HG03378 (cell line): ENCODE measurements at regions not wholly inside any gene's neighbourhood (a gene's known extent, or its start where the extent isn't known, plus 50 kb on each side); places are given as distances from the start of the nearest gene placed in this dataset.
"Not testable (repeated sequence)": the region's sequence is repeated elsewhere in the genome, so short reads cannot be mapped to it uniquely, and the experiment has no call there.

Experiments used
- ATAC-seq: cut with Tn5 transposase; IDR thresholded peaks from one replicate; pipeline ENCODE4 v1.9.1; 2021; ENCODE audit warnings: mild to moderate bottlenecking, moderate library complexity; ENCODE audit not compliant: unreplicated experiment

DNA sequence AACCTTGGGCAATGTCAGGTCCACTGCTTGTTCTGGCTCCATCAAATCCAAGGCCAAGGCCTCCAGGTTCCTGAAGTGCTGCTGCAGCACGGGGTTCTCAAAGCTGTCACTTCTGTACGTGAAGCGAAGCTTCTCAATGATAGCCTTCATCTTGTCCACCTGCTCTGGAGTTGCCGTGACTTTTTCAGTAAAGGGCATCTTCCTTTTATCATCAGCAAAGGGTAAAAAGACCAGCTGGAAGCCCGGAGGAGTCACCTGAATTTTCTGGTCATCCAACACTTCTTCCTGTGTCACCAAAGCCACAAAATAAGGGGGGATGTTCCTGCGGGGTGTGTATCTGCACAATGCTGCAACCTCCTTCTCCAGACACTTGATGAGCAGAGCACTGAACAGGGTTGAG is 131.7 kb upstream of the MAMLD1 start:
- ATAC-seq: not testable (repeated sequence)

DNA sequence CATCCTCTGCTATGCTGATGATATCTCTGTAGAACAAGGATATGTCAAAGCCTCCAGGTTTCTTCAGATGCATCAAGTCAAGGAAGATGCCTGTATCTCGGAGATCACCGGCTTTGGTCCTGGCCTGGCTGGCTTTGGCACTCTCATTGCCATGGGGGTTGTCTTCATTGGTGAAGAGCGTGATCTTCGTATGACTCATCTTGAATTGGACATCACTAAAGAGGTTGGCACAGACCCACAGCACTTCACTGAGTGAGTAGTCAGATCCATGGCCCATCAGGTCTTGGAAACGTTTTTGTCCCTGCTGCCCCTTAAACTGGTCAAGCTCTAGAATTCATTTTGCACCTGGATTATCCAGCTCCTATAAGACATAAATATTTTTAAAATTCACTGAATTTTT is 130.9 kb upstream of the MAMLD1 start:
- not testable (repeated sequence) for ATAC-seq

DNA sequence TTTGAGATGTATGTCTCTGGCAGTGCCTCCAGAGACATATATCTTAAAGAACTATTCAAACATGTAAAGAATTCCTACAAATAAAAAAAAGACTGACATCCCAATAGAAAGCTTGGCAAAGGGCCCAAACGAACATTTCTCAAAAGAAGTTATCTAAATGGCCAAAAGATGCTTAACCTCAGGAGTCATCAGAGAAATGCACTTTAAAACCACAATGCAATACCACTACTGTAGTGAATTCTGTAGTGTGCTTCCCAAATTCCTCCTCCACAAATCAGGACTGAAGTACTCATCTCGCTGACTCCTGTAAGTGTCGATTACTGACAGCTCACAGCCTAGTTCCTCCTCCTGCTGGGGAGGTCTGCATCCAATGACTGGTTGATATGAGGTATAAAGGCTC is 129.0 kb upstream of the MAMLD1 start:
- ATAC-seq: no peak

DNA sequence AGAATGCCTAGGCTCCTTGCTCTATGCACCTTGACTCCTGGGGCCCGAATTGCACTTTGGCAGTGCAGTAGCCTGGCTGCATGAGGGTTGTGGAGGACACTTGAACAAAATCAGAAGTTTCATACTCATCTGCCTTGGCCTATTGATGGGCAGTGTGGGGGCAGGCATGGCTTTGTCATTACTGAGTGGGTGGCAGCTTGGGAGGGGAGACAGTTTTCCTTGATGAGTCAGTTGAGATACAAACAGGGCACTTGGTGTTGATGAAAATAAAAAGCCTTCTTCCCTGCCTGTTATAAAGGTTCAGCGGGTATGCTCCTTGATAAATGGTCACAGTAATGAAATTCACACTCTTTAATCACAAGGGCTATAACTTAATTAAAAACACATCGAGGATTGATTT is 126.8 kb upstream of the MAMLD1 start:
- no peak for ATAC-seq

DNA sequence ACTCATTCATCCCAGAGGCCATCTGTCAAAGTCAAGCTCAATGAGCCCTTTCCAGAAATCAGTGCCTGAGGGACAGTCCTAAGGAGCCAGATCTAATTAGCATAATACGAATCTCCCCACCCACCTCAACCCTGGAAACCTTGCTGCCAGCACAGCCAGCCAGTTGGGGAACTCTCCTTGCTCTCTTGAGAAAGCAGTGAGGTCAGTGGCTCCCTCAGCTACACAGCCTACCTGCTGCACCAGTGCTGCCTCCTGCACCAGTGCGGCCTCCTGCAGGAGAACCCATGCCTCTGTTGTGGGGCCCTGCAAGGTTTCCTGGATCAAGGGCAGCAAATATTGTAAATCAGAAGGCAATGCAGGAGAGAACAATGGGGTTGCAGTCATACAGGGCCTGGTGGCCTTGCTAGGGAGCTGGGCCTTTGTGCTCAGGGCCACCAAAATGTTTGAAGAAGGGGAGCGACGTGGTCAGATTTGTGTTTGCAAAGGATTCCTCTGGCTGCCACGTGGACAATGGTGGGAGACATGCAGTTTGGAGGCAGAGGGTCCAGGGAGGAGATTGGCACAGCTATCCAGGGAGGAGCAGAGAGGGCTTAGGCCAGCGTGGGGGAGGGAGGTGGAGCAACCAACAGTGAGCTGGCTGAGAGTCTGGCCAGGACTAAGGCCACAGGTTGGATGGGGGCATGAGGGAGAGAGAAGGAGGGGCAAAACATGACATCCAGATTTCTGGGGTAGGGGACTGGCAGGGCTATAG is 124.3 kb upstream of the MAMLD1 start:
- no peak for ATAC-seq

DNA sequence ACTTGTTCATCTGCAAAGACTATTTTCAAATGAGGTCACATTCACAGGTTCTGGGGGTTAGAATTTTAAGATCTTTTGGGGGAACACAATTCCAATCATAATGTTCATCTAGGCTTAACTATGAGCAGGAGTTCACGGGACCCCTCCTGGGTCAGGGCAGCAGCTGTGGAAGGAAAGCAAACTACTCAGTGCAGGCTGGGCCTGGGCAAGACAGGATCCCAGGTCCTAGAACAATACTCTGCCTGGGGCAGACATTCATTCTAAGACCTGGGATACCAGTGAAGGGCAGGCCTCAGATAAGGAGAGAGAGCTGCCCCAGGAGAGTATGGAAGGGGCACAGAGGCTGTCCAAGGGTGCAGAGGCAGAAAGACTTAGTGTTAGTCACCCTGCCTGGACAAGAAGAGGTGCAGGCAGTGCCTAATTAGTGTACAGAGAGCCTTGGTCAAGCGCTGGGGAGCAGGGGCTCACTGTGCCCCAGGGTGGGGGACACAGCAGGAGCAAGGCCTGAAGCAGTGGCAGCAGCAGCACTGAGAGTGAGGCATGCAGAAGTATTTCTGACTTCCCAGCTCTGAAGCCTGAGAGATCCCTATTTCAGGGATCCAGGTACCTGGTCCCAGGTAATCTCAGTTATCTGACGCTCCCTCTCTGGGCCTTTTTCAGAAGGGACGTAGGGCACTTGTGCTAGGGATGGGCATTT is 123.0 kb upstream of the MAMLD1 start:
- ATAC-seq: no peak

DNA sequence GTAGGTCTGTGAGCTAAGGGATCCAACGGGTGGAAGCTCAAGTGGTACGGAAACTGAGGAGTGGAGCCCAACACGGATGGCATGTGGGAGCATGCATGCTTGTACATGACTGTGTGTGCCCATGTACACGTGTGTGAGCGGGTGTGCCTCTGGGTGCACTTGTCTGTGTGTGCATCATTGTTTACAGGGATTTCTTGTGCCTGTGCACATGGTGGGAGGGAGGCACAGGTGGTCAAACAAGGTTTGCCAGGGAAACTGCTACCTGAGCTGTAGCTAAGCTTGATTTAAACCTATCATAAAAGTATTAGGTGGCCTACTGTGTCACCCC is 122.5 kb upstream of the MAMLD1 start:
- ATAC-seq: no peak

DNA sequence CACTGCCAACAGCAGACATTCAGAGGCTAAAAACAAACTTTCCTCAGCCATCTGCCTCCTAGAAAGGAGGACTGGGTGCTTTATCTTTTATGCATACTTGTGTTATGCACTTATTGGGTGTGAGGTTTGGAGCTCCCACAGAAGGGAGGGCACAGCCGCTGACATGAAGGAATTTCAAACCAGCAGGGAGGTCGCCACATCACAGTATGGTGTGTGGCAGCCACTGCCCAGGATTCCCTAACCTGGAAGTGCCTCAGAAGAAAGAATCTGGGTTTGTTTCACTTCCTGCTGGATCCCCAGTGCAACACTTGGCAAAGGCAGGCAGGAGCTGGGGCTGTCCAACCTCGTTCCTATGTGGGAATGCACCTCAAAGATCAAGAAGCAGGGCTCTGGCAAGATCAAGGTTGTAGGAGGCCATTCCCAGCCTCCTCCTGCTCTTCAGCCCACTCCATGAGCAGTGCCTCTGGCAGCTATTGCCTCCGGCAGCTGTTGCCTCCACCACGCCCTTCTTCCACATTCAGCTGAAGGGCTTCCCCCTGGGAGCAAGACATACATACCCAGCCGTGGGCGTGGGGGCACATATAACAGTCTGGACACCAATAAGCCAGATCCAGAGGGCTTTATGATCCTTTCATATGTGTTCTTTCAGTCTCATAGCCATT is 109.0 kb upstream of the MAMLD1 start:
- ATAC-seq: no peak

DNA sequence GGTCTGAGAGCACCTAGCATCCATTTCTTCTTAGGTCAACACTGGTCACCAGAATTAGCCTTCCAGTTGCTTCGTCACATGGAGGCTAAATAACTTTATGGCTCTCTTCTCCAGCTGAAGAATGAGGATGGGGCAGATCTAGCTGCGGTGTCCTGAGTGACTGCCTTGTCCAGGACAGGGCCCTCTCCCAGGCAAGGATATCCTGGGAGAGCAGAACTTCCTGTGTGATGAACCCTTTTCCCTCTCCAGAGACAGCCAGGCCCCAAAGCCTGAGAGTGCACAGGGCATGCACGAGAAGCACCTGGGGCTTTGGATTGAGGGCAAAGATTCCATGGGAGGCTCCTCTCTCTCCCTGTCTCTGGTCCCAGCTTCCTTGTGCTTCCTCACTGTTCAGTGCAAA is 108.2 kb upstream of the MAMLD1 start:
- ATAC-seq: no peak

DNA sequence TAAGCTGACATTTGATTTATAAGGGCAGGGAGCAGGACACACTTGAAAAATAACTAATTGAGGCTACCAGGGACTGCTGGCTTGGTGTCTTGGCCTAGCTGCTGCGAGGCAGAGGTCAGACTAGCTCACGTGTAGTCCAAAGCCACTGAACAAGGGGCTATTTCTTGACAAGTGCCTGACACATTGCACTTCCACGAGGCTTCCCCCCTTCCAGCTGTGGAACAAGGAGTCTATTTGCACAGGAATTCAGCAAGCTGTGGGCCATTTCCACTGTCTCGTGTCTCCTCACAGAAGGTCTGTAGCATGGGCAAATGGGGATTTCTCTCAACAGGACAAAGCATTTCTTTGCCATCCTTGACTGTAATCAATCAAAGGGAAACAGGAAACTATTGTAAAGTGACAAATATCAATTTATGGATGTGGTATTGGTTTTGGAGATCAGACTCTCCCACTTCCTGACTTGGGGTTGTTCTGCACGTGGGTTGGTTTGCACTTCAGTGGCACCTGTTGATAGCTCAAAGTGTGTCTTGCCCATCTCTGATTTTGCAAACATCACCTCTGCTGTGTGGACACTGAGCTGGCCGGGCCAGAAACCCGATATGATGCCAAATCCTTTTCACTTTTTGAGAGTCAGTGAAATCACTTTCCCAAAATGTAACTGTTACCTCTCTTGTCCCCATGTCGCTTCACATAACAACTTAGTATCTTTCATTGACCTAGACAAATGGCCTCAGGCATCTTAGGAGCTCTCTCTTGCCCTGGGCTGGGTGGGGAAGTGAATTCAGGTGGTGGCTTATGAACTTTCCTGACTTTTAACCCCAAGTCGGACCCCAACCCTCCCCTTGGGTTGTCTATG is 107.4 kb upstream of the MAMLD1 start:
- ATAC-seq: no peak

DNA sequence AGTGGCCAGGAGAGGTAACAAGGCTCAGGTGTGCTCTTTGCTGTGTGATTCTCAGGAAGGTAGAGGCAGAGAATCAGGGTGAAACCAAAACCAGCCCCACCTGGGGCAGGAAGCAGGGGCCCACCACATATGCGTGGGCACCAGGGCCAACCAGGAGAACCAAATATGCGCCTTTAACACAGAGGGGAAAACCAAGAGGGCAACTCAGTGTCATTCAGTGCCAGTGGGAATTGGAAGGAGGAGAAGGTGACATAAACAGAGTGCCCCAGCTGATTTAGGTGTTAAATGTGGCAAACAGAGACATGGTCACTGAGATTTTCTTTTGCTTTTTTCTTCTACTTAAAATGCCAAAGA is 106.8 kb upstream of the MAMLD1 start:
- ATAC-seq: no peak

DNA sequence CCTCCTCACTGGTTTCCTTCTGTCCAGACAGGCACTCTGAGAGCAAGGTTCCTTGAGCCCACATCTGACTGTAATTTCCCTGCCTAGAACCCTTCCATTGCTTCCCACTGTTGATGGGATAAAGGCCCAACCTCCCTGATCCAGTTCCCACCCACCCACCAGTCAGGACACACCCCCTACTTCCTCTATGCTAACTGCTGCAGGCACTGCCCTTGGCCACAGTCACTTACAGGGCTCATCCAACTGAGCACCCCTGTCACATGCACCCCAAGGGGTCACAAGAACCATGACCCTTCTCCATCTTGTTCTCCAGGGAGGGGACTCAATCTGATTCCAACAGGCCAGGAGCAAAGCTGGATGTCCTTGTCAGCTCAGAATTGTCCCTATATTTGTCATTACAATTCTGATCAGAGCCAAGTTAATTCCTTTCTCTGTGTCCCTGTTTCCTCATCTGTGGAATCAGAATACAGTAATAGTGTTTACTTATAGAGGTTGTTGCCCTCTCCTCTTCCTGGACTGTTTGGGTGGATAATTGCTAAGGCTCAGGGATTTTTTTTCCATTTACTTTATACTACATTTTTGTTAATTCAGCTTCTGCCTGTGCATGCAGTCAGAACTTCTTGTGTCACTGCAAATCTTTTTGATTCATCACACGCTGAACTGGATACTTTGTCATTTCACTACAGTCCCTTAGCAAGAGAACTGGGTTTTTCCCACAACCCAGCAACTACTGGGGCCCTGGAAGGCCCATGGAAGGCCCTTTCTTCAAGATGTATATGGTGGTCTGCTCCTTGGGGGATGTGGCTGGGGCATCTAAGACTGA is 105.6 kb upstream of the MAMLD1 start:
- ATAC-seq: no peak

DNA sequence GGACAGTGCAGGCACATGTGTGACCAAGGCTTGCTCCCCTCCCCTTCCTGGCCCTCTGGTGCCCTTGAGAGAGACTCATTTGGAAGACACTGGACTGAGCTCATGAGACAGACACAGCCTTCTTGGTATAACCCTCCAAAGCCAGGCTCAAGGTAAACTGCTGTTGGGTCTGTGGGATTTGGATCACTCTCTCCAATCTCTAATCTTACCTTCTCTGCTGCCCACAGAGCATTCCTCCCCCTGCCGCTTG is 105.0 kb upstream of the MAMLD1 start:
- ATAC-seq: no peak

DNA sequence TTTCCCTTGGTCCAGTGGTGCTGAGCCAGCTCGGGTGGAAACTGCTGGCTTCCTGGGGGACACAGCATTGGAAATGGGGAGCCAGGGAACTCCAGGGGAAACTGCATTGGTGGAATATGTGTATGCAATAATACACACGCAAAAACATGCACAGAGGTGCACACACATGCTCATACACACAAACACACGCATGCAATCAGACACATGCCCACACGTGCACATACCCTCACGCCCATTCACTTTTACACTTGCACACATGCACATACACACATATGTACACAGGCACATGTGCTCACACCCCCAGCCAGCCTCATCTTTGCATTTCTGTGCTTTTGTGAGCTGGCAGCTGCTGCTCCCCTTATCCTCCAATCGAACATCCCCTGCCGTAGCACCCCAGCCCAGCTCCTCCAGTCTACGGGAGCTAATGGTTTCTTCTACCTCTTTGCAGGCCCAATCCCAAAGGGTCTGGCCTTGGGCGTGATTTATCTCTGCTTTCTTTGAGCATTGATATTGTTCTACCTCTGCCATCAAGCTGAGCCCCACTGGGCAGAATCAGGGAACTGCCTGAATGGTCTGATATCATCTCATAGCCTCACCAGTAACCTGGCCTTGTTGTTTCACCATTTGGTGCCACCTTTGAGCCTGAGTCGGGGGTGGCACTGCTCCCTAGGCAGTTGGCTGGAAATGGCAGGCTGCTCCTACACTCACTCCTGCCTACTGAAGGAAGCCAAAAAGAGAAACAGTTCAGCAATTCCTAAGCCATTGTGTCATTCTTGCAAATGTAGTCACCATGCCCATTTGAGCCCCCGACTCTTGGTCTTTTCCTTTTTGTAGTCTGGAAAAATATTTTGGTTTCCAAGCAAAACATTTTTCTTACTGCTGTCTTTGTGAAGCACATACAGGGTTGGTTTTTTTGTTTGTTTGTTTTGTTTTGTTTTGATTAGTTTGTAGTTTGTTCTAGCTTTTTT is 104.4 kb upstream of the MAMLD1 start:
- no peak for ATAC-seq

DNA sequence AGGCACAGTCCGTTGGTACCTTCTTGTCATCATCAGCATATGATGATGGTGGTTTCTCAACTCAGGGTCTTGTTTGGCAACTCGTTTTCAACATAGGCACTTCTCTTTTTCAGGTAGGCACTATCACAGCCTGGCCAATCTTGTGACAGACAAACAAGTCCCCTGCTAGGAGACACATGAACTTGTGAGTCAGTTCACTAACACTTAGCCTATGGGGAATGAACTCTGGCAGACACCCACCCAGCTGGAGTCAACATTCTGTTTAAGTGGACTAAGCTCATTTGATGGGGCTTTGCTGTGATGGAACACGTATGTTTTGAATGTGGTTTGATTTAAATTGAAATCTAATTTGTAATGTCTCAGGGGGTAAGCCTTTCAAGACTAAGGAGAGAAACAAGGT is 100.7 kb upstream of the MAMLD1 start:
- ATAC-seq: no peak

DNA sequence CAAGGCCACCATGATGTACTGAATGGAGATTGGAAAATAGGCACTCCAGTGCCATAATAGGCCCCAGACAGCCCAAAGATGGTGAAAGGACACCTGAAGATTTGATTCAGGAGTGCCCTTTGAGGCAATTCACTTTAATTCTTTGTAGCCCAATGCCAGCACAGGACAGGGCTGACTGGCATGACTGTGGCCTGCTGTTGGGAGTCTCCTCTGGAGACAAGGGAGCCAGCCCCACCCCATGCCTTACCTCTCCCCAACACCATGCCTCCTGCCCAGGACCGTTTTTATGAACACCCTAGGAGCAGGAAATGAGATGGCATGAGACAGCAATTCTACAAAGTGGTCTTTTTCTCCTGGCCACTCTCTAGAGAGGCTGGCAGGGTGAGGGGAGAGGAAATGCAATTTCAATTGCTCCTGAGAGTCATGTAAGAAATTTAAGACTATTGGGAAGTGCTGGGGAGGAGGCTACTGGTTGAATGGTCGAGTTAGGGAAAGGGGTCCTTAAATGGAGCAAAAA is 94.2 kb upstream of the MAMLD1 start:
- ATAC-seq: no peak

DNA sequence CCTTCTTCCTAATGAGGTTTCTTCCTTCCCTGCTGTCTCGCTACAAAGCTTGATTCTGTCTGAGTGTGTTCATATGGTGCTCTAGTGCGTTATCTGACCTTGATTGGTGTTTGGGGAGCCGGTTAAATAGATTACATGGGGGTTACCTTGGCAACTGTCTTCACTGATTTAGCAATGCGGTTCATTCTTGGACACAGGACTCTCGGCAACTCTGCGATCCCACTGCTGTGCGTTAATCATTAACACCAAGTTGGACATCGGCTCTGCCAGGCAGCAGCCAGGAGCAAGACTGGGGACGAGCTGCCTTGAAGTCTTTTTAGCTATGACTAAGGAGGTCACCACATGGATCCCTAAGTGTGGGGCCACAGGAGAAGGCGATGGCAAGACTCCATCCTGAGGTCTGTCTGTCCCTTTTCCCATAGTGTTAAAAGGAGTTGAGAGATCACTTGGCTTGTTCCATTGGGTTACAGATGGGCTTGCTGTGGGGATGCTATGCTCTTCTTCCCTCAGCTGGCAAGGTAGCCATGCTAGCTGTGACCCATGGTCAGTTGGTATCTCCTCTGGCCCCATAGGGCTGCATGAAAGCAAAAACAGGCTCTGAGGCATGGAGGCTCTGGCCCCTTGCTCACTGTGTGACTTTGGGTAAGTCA is 93.4 kb upstream of the MAMLD1 start:
- no peak for ATAC-seq

DNA sequence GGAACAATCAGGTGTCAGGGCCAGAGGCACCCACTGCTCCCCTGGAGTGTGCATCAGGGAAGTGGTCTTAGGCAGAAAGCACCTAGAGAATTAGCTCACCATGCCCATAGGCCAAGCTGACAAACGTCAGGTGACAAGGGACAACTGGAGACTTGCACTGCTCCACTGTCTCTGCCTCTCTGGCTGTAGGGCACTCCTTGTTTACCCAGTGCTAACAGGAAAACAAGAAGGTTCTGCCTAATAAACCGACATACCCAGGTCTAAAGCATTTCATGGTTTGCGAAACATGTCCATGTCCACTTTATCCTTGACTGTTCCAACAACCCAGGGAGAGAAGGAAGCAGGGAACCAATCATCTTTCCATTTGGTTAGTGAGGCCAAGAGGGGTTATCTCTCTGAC is 92.5 kb upstream of the MAMLD1 start:
- no peak for ATAC-seq
